ENCODE measurements at regions not wholly inside any gene's neighbourhood (a gene's known extent, or its start where the extent isn't known, plus 50 kb on each side); places are given as distances from the start of the nearest gene placed in this dataset.

GRCh38 chr10:118161461-118162246 lies 114.9 kb upstream of the RAB11FIP2 start:
- ChIA-PET POLR2A (no interaction called here), CTCF (no interaction called here)
- no peaks in the 10 kb centered on the region for H3K27me3 ChIP-seq (ENCODE audit: insufficient read depth)
- H3K36me3 ChIP-seq (replicated peaks in 1 of 2; ENCODE audit: control insufficient read depth in 1 of 2, insufficient read depth in 2 of 2, low read length in 1 of 2): no peaks in the 10 kb centered on the region
- no peaks in the 10 kb centered on the region; a peak in 1 of 4 replicates for H3K4me1 ChIP-seq (ENCODE audit: control insufficient read depth in 1 of 2, insufficient read depth in 2 of 2, low read depth in 1 of 2, low read length in 1 of 2)
- no peak overlapping the region for H3K27ac ChIP-seq (ENCODE audit: low read depth in 2 of 2, low read length in 1 of 2)
- no peak overlapping the region for H3K4me2 ChIP-seq
- H3K79me2 ChIP-seq (ENCODE audit: insufficient read depth): no peaks in the 10 kb centered on the region
- H4K20me1 ChIP-seq (ENCODE audit: insufficient read depth): no peaks in the 10 kb centered on the region
- no peaks in the 10 kb centered on the region for H3K9me2 ChIP-seq
- H2AFZ ChIP-seq (ENCODE audit: low read depth): no peak overlapping the region
- H3K9me3 ChIP-seq: no peaks in the 10 kb centered on the region
- no peak overlapping the region for H3K9ac ChIP-seq
- DNase-seq: no peak
- no peaks in the 10 kb centered on the region for H3F3A ChIP-seq (replicated peaks; ENCODE audit: insufficient read depth)
- WGBS (ENCODE audit: low lambda C conversion rate): 55% methylated on average over 6 of the region's 6 CpGs
- TF ChIP-seq EP300 (IDR thresholded peaks at IDR 0.05; ENCODE audit: borderline replicate concordance in 1 of 2, low read depth in 1 of 2, low read length in 1 of 2) (no peak), NFIC (IDR thresholded peaks at IDR 0.05; ENCODE audit: borderline replicate concordance) (no peak), RCOR1 (IDR thresholded peaks at IDR 0.05; ENCODE audit: low read length) (no peak), REST (IDR thresholded peaks at IDR 0.05; ENCODE audit: low read depth, low read length) (no peak), ZBTB33 (IDR thresholded peaks at IDR 0.05; ENCODE audit: borderline replicate concordance, low read depth) (no peak), FOXJ3 (CRISPR knock-in tag; IDR thresholded peaks at IDR 0.05) (no peak), FOXM1 (IDR thresholded peaks at IDR 0.05; ENCODE audit: low read depth) (no peak), RFX5 (IDR thresholded peaks at IDR 0.05; ENCODE audit: low read length) (no peak), SMC3 (IDR thresholded peaks at IDR 0.05; ENCODE audit: low read depth, low read length) (no peak), GABPA (IDR thresholded peaks at IDR 0.05; ENCODE audit: low read depth) (no peak), MEF2A (IDR thresholded peaks at IDR 0.05; ENCODE audit: borderline replicate concordance, low read depth) (no peak), EZH2phosphoT487 (IDR thresholded peaks at IDR 0.05; ENCODE audit: borderline replicate concordance, low read depth) (no peak), ELF1 (IDR thresholded peaks at IDR 0.05) (no peak), TCF12 (IDR thresholded peaks at IDR 0.05) (no peak), CTCF (IDR thresholded peaks at IDR 0.05) (no peak), TAF1 (IDR thresholded peaks at IDR 0.05; ENCODE audit: borderline replicate concordance, low read depth, low read length) (no peak)
- H3K4me3 ChIP-seq (ENCODE audit: low read depth in 2 of 2, low read length in 1 of 2): no peak overlapping the region

All from SK-N-SH (cell line).